T1000 (cell line): ENCODE measurements at regions not wholly inside any gene's neighbourhood (a gene's known extent, or its start where the extent isn't known, plus 50 kb on each side); places are given as distances from the start of the nearest gene placed in this dataset.
"Not testable (repeated sequence)": the region's sequence is repeated elsewhere in the genome, so short reads cannot be mapped to it uniquely, and the experiment has no call there.

Experiments
- DNase-seq: peaks from one replicate; lab custom pipeline; 2025; ENCODE audit warnings: mixed read lengths; lab: John Stamatoyannopoulos, UW

- DNase-seq, result no peak
Measured at GRCh38 chr3:66803721-66804695, 194.1 kb upstream of the KBTBD8 start.

DNA sequence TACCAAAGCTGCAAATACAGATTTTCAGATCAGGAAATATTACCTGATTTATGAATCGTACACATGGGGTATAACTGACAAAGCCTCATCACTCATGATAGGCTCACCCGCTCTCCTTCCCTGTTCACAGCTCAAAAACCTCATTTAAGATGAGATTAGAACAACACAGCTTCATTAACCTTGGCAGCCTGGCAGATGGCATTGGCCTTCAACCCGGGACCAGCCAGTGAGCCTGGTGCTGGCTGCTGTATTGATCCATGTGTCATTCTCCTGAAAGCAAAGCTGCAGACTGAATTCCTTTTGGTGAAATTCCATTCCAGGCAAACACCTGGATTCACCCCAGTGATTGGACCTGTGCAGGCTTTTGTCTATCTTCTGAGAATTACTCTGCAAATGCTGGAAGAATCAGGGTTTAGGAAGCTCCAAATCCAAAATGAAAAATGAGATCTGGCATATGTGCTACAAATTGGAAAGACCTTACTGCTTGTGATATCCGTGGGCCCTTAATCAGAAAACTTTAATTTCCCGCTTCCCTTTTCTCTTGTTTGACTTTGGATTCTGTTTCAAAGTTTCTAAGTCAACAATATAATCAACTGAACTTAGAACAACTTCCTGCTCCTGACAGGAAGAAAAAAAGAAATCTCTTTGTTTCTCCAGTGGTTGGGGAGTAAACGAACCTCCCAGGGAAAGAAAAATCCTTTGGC lies 189.1 kb upstream of the KBTBD8 start:
- DNase-seq, result no peak

DNA sequence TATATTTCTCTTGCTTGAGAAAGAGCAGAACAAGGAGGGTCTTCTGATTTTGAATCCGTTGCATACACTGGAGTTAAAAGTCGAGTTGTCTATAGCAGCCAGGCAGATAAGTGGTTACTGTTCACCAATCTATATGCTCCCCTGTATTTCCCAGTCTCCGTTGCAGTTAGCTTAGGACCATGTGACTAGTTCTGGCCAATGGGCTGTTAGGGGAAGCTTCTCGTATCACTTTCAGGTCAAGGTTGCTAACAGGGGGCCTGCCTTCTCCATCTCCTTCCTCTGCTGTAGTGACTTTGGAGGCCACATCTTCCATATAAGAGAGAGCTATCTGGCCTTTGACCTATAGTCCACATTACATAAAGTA lies 188.5 kb upstream of the KBTBD8 start:
- no peak for DNase-seq

DNA sequence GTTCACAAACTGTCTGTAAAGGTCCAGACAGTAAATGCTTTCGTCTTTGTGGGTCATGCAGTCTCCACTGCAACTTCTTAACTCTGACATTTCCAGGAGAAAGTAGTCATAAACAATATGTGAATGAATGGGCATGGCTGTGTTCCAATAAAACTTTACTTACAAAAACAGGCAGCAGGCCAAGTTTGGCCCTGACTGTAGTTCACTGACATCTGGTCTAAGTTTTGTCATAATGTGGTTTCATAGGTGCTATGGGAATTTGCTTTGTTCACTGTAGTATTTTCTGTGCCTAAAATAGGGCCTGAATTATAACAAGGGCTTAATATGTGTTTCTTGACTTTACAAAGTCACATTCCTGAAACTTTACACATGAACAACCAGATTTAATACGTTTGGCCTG lies 186.0 kb upstream of the KBTBD8 start:
- DNase-seq, result peak; percentile 42

- no peak for DNase-seq
Measured at GRCh38 chr3:66812741-66813140, 185.4 kb upstream of the KBTBD8 start.

GRCh38 chr3:66816090-66816761 lies 181.9 kb upstream of the KBTBD8 start:
- DNase-seq, result no peak

GRCh38 chr3:66817951-66818557 lies 180.1 kb upstream of the KBTBD8 start:
- no peak for DNase-seq

GRCh38 chr3:66819993-66820501 lies 178.1 kb upstream of the KBTBD8 start:
- no peak for DNase-seq

DNA sequence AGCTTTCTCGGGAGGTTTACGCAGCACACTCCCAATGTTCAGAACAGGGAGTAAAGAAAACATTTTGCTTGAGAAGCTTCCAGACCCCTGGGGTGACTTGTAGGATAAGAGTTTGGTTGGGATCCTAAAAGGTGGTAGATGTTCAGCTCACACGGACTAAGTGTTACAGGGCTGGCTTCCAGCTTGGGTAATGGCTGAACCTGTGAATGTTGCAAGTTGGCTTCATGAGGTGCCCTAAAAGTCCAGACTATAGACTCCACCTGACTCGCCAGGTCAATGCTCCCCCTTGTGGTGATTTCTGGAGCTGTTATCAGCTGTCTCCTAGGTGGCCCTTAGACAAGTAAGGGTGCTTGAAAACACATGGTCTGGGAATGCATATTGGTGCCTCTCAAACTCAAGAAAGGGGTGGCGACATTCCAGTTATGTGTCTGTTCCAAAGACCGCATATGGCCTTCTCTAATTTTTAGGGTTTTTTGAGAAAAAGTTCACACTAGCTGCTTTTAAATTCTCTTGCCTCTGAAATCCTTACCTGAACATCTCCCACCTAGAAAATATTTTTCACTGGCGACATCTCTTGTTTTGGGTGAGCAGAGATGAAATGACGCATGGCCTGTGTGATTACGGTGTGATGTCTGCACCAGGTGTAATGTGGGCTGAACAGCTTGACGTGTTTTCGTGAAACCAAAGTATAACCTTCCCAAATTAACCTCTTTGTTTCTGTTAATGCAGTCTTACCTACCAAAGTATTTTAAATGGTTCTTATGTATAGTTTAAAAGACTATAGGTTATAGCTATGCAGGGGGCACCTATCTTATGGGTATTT lies 175.7 kb upstream of the KBTBD8 start:
- DNase-seq, result no peak

DNA sequence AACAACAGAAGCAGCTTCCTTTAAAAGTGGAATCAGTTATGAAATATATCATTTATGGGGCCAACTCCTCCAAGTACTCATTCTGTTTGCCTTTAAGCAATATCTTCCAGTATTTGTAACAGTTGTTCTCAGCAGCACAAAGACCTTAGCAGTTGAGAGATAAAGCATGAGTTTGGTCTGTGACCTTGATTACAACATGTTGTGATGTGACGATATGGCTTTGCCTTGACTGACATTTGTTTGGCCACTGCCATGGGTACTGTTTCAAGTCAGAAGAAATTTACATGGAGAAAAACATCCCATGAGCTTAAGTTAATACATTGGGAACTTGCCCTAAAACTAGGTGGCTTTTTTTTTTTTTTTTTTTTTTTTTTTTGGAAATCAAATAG lies 175.1 kb upstream of the KBTBD8 start:
- no peak for DNase-seq

DNA sequence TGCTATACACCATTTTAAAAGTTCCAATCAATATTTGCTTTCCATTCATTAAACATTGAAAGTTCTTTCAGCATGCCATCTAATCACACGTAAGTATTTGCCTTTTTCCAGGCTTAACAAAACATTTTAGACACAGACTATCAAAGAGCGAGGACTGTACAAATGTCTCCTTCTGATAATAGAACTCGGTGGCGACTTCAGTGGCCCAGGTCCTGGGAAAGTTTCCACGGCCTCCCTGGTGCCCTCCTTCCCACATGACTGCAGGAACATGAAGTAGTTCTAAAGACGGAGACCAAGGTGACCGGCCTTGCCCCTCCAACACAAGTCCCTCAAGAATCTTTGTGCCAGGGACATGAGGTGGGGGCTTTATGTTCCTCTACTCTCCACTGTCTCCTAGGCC lies 174.6 kb upstream of the KBTBD8 start:
- no peak for DNase-seq

- DNase-seq, result no peak
Measured at GRCh38 chr3:66825375-66825774, 172.7 kb upstream of the KBTBD8 start.

- no peak for DNase-seq
Measured at GRCh38 chr3:66827726-66828125, 170.4 kb upstream of the KBTBD8 start.

DNA sequence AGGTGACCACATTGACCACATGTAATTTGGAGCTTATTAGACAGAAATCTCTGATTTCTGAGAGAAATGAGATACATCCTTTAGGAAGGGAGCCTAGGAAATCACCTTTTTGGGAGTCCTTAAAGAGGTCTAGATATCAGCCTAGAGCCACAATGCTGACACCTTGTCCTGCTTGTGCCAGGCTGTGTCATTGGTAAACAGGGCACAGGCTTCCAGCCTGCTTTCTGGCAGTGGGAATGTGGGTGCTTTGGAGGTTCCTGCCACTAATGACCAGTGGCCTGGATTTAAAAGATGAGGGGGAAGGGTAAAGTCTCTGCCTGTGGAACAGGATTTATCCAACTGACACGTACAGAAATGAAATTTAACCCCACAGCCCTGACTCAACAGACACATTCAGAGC lies 169.8 kb upstream of the KBTBD8 start:
- DNase-seq, result no peak

GRCh38 chr3:66830301-66830700 lies 167.8 kb upstream of the KBTBD8 start:
- DNase-seq, result no peak

- DNase-seq, result no peak
Measured at GRCh38 chr3:66831931-66832330, 166.2 kb upstream of the KBTBD8 start.

GRCh38 chr3:66836363-66837152 lies 161.5 kb upstream of the KBTBD8 start:
- DNase-seq, result no peak

DNA sequence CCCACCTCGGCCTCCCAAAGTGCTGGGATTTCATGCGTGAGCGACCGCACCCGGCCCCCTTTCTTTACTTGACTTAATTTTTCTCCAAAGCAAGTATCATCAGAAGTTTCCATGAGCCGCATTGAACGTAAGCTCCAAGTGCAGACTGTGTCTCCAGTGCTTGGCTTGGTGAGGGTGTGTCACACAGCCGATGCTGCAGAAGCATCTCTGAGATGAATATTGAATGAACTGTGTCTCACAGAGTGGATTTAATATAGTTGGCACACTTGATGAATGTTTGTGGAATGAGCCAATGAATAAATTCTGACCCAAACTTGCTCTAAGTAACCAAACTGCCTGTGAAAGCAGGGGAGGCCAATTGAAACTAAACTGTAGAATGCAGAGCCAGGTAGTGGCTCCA lies 159.4 kb upstream of the KBTBD8 start:
- no peak for DNase-seq

DNA sequence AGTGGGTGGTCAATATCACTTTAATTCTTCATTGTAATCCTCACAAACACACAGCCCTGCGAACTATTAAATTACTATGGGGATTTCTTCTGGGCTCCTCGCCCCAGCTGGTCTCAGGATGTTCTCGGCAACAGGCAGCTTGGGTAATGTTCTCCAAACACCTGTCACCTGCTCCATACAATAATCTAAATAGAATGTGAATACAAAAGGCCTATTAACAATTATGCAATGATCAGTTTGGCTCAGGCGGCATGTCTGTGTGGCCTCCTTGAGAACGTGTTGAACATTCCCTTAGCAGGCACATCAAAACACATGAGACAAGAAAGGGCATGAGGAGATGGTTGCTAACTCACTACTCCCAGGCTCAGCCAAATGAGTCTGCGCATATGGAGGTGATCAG lies 158.6 kb upstream of the KBTBD8 start:
- no peak for DNase-seq

- DNase-seq, result not testable (repeated sequence)
Measured at GRCh38 chr3:66842761-66843464, 155.2 kb upstream of the KBTBD8 start.
